Spinal cord (tissue), 9 donors: ENCODE measurements at regions not wholly inside any gene's neighbourhood (a gene's known extent, or its start where the extent isn't known, plus 50 kb on each side); places are given as distances from the start of the nearest gene placed in this dataset.

Experiments used
- DNase-seq, 6 donors: peaks; one replicate each; pipeline versions ENCODE4 v3.0.0 to v3.0.0-alpha.2; 2013 to 2015; ENCODE audit warnings: low spot score in 6 of 6, low read depth in 4 of 6
- H3K27ac ChIP-seq: one replicate; pipeline ENCODE4 v1.5.1; 2013; ENCODE audit warnings: low read depth, low read length, control low read depth
- H3K27me3 ChIP-seq: one replicate; pipeline ENCODE4 v1.6.1; 2013; ENCODE audit warnings: low read length; ENCODE audit not compliant: control insufficient read depth, insufficient read depth
- H3K36me3 ChIP-seq: one replicate; pipeline ENCODE4 v1.6.1; 2013; ENCODE audit warnings: low read length; ENCODE audit not compliant: control insufficient read depth, insufficient read depth
- H3K4me1 ChIP-seq: one replicate; pipeline ENCODE4 v1.6.1; 2013; ENCODE audit warnings: low read length; ENCODE audit not compliant: control insufficient read depth, insufficient read depth
- H3K4me3 ChIP-seq: one replicate; pipeline ENCODE4 v1.5.1; 2013; ENCODE audit warnings: low read depth, low read length, control low read depth
- H3K9me3 ChIP-seq: one replicate; pipeline ENCODE4 v1.6.1; 2013; ENCODE audit warnings: low read length; ENCODE audit not compliant: control insufficient read depth, insufficient read depth
- WGBS: methylation state at CpG from one replicate; pipeline ENCODE4 v1.1.5; 2013; ENCODE audit warnings: missing lambda C conversion rate; ENCODE audit not compliant: insufficient coverage; 5-methylcytosine and 5-hydroxymethylcytosine counted together
- donor health status: healthy.

GRCh38 chr15:39128746-39129145, 452.1 kb upstream of the THBS1 start:
- H3K27ac ChIP-seq: no peak overlapping the region
- 100% methylated on average over 1 of the region's 2 CpGs for WGBS
- no peaks in the 10 kb centered on the region for H3K27me3 ChIP-seq
- no peaks in the 10 kb centered on the region for H3K4me1 ChIP-seq
- no peak overlapping the region for H3K4me3 ChIP-seq
- no peaks in the 10 kb centered on the region for H3K36me3 ChIP-seq
- no peak for DNase-seq
- no peaks in the 10 kb centered on the region for H3K9me3 ChIP-seq

DNA sequence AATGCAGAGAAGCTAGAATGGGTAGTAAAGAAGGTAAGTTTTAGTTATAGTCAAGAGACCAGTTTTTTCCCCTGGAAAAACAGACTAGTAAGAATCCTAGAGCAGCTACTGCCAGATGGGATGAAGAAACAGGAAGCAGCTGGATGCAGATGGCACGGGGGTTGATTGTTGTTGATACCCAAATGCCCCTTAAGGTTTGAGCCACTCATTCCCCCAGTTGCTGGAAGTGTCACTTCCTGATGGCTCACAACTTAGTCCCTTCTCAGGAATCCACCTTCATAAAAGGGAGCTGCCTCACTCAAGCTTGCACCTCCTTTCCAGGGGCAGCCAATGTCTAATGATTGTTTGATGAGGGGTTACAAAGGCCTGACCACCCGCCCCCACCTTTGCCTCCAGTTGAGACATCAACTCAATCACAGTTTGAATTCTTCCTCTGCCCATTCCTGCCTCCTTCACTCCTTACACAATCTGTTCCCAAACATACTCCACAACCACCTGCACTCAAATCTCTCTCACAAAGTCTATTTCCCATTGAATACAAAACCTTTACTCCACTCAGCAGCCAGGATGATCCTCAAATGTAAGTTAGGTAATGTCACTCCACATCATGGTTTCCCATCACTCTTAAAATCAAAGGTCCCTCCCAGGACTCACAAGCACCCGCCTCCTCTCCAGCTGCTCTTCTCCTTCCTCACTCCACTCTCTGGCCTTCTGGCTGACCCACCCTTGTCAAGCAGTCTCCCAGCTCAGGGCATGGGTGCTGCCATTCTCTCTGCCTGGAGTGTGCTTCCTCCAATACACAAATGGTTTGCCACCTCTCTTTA, 450.1 kb upstream of the THBS1 start:
- no peak overlapping the region for H3K27ac ChIP-seq
- no peaks in the 10 kb centered on the region for H3K36me3 ChIP-seq
- WGBS: 100% methylated on average over 2 of the region's 3 CpGs
- H3K4me1 ChIP-seq: no peaks in the 10 kb centered on the region
- no peaks in the 10 kb centered on the region for H3K9me3 ChIP-seq
- H3K4me3 ChIP-seq: no peak overlapping the region
- no peak for DNase-seq
- no peaks in the 10 kb centered on the region for H3K27me3 ChIP-seq

- no peak overlapping the region for H3K4me3 ChIP-seq
- DNase-seq: no peak
- H3K27me3 ChIP-seq: no peaks in the 10 kb centered on the region
- 90% methylated on average over 2 of the region's 4 CpGs for WGBS
- no peaks in the 10 kb centered on the region for H3K9me3 ChIP-seq
- H3K36me3 ChIP-seq: no peaks in the 10 kb centered on the region
- no peaks in the 10 kb centered on the region for H3K4me1 ChIP-seq
- H3K27ac ChIP-seq: no peak overlapping the region
Measured at GRCh38 chr15:39131609-39132008, 449.3 kb upstream of the THBS1 start.

- Histone ChIP-seq H3K27me3 (no peaks in the 10 kb centered on the region), H3K4me1 (no peaks in the 10 kb centered on the region), H3K36me3 (no peaks in the 10 kb centered on the region), H3K4me3 (no peak overlapping the region), H3K9me3 (no peaks in the 10 kb centered on the region), H3K27ac (no peak overlapping the region)
- DNase-seq: no peak
- 75% methylated on average over 1 of the region's 3 CpGs for WGBS
Measured at GRCh38 chr15:39132070-39132469, 448.8 kb upstream of the THBS1 start.

DNA sequence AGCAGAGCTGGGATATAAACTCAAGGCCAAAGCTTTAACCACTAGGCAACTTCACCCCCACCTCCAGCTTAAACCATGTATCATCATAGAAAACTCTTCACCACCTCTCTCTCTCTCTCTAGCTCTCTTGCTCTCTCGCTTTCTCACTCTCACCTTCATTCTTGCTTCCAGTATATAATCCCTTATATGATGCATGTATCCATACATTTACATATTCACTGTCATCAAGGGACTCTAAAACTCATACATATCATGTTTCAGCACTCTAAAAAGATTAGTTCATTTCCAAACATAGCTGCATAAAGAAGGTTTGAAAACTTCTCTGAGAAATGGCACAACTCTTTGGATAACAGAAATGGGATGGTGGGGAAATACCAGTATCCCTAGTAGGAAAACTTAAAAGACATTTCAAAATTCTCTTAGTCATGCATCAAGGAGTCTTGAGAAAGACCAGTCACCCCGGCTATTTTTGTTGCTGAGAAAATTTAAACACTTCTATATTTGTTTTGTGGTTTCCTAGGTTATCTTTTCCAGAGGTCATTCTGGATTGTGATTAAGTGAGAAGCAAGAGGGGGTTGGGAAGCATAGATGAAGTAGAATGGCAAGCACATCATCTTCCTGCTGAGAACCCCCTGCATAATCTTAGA, 447.8 kb upstream of the THBS1 start:
- H3K27ac ChIP-seq: no peak overlapping the region
- no peaks in the 10 kb centered on the region for H3K9me3 ChIP-seq
- no peaks in the 10 kb centered on the region for H3K4me1 ChIP-seq
- no peaks in the 10 kb centered on the region for H3K36me3 ChIP-seq
- WGBS: 100% methylated on average over 1 of the region's 2 CpGs
- DNase-seq: no peak
- H3K4me3 ChIP-seq: no peak overlapping the region
- H3K27me3 ChIP-seq: no peaks in the 10 kb centered on the region

DNA sequence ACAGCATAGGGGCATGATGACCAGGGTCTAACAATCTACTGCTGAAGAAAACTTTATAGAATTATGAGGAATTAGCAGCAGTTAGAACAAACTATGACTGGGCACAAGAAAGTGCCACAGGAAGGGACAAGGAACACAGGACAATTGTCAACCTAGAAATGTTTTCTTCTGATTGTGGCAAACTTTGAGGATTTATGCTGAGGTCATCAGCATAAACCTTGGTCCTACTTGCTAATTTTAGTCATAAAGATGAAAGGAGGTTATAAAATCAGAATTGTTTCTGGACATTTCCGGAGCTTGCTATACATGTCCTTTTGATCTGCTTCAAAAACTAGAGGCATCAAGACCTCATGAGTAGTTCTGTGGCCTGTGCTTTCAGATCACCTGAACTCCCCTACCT, 446.6 kb upstream of the THBS1 start:
- no peak for DNase-seq
- Histone ChIP-seq H3K9me3 (no peaks in the 10 kb centered on the region), H3K4me1 (no peaks in the 10 kb centered on the region), H3K27me3 (no peaks in the 10 kb centered on the region), H3K36me3 (no peaks in the 10 kb centered on the region), H3K27ac (no peak overlapping the region), H3K4me3 (no peak overlapping the region)
- no CpG with 5 or more reads among the region's 1 CpG for WGBS

DNA sequence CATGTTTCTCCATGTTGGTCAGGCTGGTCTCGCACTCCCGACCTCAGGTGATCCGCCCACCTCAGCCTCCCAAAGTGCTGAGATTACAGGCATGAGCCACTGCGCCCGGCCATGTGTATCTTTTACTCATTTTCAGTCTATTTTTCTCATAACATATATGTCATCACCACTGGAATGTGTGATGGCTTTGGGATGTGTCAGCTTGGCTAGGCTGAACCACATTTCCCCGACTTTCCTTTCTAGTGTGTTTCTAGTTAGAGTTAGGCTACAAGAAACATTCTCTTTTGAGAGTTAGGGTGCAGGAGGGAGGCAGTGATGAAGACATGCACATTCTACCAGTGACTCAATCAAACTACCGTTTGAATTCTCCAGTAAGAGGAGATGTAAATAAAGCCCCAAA, 444.9 kb upstream of the THBS1 start:
- H3K4me3 ChIP-seq: no peak overlapping the region
- no peaks in the 10 kb centered on the region for H3K4me1 ChIP-seq
- H3K9me3 ChIP-seq: no peaks in the 10 kb centered on the region
- no peak overlapping the region for H3K27ac ChIP-seq
- WGBS: no CpG with 5 or more reads among the region's 7 CpGs
- DNase-seq: no peak
- no peaks in the 10 kb centered on the region for H3K36me3 ChIP-seq
- no peaks in the 10 kb centered on the region for H3K27me3 ChIP-seq

DNA sequence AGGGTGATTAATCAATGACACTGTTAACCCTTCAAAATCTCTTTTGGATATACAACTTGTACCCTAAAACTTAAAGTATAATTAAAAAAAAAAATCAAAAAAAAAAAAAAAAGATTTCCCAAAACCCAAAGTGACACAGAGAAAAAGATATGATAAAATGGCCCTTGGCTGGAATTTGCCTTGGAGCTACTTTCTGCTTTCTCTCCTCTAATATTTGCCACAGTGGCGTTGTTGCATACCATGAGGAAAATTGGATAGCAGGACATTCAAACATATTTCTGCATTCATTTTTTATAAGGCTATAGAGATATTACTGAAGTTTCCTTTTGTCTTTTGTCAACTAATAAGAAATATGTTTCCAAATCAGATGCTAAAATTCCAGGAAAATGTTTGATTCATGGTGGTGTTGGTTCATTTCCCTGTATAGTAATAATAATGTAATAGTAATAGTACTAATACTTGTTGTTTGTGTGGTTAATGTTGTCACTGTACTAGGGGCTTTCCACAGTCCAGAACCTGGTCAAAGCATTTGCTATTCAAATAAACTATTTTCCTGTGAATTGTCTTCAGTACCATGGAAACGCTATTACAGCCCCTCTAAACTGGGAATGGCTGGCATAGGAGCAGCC, 441.3 kb upstream of the THBS1 start:
- no peaks in the 10 kb centered on the region for H3K4me1 ChIP-seq
- DNase-seq: no peak
- no peak overlapping the region for H3K4me3 ChIP-seq
- 50% methylated on average over 1 of the region's 2 CpGs for WGBS
- no peaks in the 10 kb centered on the region for H3K27me3 ChIP-seq
- no peaks in the 10 kb centered on the region for H3K9me3 ChIP-seq
- no peaks in the 10 kb centered on the region for H3K36me3 ChIP-seq
- no peak overlapping the region for H3K27ac ChIP-seq

- H3K4me1 ChIP-seq: no peaks in the 10 kb centered on the region
- no peak overlapping the region for H3K4me3 ChIP-seq
- DNase-seq: peak in 1 of 6 donors; percentile 39
- H3K27ac ChIP-seq: no peak overlapping the region
- H3K36me3 ChIP-seq: no peaks in the 10 kb centered on the region
- no peaks in the 10 kb centered on the region for H3K9me3 ChIP-seq
- H3K27me3 ChIP-seq: no peaks in the 10 kb centered on the region
- no CpG with 5 or more reads among the region's 3 CpGs for WGBS
Measured at GRCh38 chr15:39140060-39140604, 440.7 kb upstream of the THBS1 start.
